Calu3 (cell line): ENCODE measurements at regions not wholly inside any gene's neighbourhood (a gene's known extent, or its start where the extent isn't known, plus 50 kb on each side); places are given as distances from the start of the nearest gene placed in this dataset.
"Not testable (repeated sequence)": the region's sequence is repeated elsewhere in the genome, so short reads cannot be mapped to it uniquely, and the experiment has no call there.

Experiments
- BruUV-seq: library from RNA; stranded (reverse); fragments of 400-500 nt; replicated peaks from 2 replicates; lab custom pipeline; 2021; lab: Mats Ljungman, UMichigan
- CTCF ChIA-PET: fragments of 300-600 bp; sonication (Branson Sonifier 250); formaldehyde crosslinking; loops from one replicate; lab custom pipeline; 2022; ENCODE audit warnings: antibody characterized with exemption; lab: Charles Lee
- DNase-seq: peaks from one replicate; pipeline ENCODE4 v3.0.0; 2022
- H3K27ac Mint-ChIP-seq: one replicate; pipeline ENCODE4 v1.8.0; 2022; ENCODE audit warnings: mixed read lengths; ENCODE audit not compliant: unreplicated experiment
- H3K27me3 Mint-ChIP-seq: one replicate; pipeline ENCODE4 v1.8.0; 2022; ENCODE audit warnings: mixed read lengths; ENCODE audit not compliant: unreplicated experiment
- H3K36me3 Mint-ChIP-seq: one replicate; pipeline ENCODE4 v1.8.0; 2022; ENCODE audit warnings: mild to moderate bottlenecking, moderate library complexity, mixed read lengths; ENCODE audit not compliant: insufficient read depth, unreplicated experiment
- H3K4me1 Mint-ChIP-seq: one replicate; pipeline ENCODE4 v1.8.0; 2022; ENCODE audit warnings: mild to moderate bottlenecking, low read depth, mixed read lengths; ENCODE audit not compliant: unreplicated experiment
- H3K4me3 Mint-ChIP-seq: one replicate; pipeline ENCODE4 v1.8.0; 2022; ENCODE audit warnings: mild to moderate bottlenecking, low read depth, moderate library complexity, mixed read lengths; ENCODE audit not compliant: unreplicated experiment
- H3K9me3 Mint-ChIP-seq: one replicate; pipeline ENCODE4 v1.8.0; 2022; ENCODE audit warnings: low read depth, mixed read lengths; ENCODE audit not compliant: unreplicated experiment
- intact Hi-C: fragments of 100-400 bp; cut with micrococcal nuclease; formaldehyde crosslinking; loops from one replicate; pipeline ENCODE4 v1.10.0; 2022; ENCODE audit not compliant: unreplicated experiment
- TF ChIP-seq, protein P1 (sequence below): fragments of 200-600 bp; IDR thresholded peaks from one replicate; pipeline ENCODE4 v1.8.0; 2022; ENCODE audit warnings: antibody characterized with exemption; ENCODE audit not compliant: unreplicated experiment

- intact Hi-C loops, result no loop called here
- no peaks in the 10 kb centered on the region for H3K36me3 Mint-ChIP-seq
- TF ChIP-seq, protein P1, sequence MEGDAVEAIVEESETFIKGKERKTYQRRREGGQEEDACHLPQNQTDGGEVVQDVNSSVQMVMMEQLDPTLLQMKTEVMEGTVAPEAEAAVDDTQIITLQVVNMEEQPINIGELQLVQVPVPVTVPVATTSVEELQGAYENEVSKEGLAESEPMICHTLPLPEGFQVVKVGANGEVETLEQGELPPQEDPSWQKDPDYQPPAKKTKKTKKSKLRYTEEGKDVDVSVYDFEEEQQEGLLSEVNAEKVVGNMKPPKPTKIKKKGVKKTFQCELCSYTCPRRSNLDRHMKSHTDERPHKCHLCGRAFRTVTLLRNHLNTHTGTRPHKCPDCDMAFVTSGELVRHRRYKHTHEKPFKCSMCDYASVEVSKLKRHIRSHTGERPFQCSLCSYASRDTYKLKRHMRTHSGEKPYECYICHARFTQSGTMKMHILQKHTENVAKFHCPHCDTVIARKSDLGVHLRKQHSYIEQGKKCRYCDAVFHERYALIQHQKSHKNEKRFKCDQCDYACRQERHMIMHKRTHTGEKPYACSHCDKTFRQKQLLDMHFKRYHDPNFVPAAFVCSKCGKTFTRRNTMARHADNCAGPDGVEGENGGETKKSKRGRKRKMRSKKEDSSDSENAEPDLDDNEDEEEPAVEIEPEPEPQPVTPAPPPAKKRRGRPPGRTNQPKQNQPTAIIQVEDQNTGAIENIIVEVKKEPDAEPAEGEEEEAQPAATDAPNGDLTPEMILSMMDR, result no peak
- no peak for DNase-seq
- CTCF ChIA-PET, result no interaction called here
- no peak overlapping the region for H3K4me3 Mint-ChIP-seq
- H3K27me3 Mint-ChIP-seq, result no peaks in the 10 kb centered on the region
- H3K4me1 Mint-ChIP-seq, result no peaks in the 10 kb centered on the region
- H3K9me3 Mint-ChIP-seq, result no peaks in the 10 kb centered on the region
- no TSS peak for BruUV-seq
- no peak overlapping the region for H3K27ac Mint-ChIP-seq
Observed at GRCh38 chr3:80612366-80612765, 844.6 kb upstream of the ROBO1 start.

DNA sequence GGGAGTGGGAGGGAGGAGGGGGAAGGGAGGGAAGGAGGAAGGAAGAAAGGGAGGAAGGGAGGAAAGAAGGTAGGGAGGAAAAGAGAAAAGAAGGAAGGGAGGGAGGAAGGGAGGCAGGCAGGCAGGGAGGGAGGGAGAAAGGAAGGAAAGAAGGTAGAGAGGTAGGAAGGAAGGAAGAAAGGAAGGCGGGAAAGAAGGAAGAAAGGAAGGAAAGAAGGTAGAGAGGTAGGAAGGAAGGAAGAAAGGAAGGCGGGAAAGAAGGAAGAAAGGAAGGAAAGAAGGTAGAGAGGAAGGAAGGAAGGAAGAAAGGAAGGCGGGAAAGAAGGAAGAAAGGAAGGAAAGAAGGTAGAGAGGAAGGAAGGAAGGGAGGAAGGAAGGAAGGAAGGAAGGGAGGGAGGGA is 840.3 kb upstream of the ROBO1 start:
- DNase-seq, H3K27ac Mint-ChIP-seq, H3K27me3 Mint-ChIP-seq, H3K4me3 Mint-ChIP-seq, intact Hi-C loops, BruUV-seq, H3K36me3 Mint-ChIP-seq, CTCF ChIA-PET, H3K4me1 Mint-ChIP-seq, H3K9me3 Mint-ChIP-seq: not testable (repeated sequence)

- Mint-ChIP-seq H3K9me3 (no peaks in the 10 kb centered on the region), H3K4me3 (no peak overlapping the region), H3K27me3 (no peaks in the 10 kb centered on the region), H3K4me1 (no peaks in the 10 kb centered on the region), H3K27ac (no peak overlapping the region), H3K36me3 (no peaks in the 10 kb centered on the region)
- BruUV-seq, result no TSS peak
- intact Hi-C loops, result no loop called here
- no peak for DNase-seq
- CTCF ChIA-PET, result interaction anchor here (0.6 kb wide), 1 partner anchor 443 kb away, joined by 3 read pairs; no protein-coding TSS in a partner anchor
- TF ChIP-seq, protein P1, result no peak
Observed at GRCh38 chr3:80606073-80606472, 838.3 kb upstream of the ROBO1 start.

DNA sequence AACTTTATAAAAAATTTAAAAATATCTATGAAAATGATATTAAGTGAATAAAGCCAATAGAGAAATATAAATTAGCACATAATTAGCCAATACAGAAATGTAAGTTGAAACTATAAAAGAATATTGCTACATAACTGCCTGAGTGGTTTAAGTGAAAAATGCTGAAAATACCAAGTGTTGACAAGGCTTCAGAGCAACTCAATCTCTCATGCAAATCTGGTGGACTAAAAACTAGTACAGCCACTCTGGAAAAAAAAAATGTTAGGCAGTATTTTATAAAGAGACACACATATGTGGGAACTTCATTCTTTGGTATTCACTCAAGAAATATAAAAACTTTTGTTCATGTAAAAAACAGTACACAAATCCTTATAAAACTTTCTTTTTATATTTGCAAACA is 833.7 kb upstream of the ROBO1 start:
- H3K27ac Mint-ChIP-seq, result no peak overlapping the region
- no peaks in the 10 kb centered on the region for H3K36me3 Mint-ChIP-seq
- no peaks in the 10 kb centered on the region for H3K27me3 Mint-ChIP-seq
- BruUV-seq, result no TSS peak
- TF ChIP-seq, protein P1, result no peak
- intact Hi-C loops, result no loop called here
- H3K9me3 Mint-ChIP-seq, result no peaks in the 10 kb centered on the region
- no peak for DNase-seq
- no peaks in the 10 kb centered on the region for H3K4me1 Mint-ChIP-seq
- CTCF ChIA-PET, result no interaction called here
- no peak overlapping the region for H3K4me3 Mint-ChIP-seq

DNA sequence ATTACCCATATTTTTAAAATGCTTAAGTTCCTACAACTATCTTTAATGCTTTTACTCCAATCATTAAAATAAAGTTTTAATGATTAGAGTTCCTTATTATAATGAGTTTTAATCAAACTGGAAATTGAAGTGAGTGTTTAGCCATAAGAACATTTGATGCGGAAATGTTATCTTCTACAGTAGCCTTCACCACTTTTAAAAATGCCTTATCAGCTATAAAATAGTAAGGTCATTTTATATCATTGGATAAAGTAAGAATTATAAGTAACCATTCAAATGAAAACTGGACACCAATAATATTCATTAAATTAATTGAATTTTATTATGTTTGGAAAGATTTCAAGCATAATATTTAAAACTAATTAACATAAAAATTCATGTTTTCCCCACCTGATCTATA is 825.0 kb upstream of the ROBO1 start:
- BruUV-seq, result no TSS peak
- TF ChIP-seq, protein P1, result no peak
- no peaks in the 10 kb centered on the region for H3K9me3 Mint-ChIP-seq
- no peak overlapping the region for H3K4me3 Mint-ChIP-seq
- CTCF ChIA-PET, result no interaction called here
- no peaks in the 10 kb centered on the region for H3K4me1 Mint-ChIP-seq
- DNase-seq, result no peak
- H3K27me3 Mint-ChIP-seq, result no peaks in the 10 kb centered on the region
- no peak overlapping the region for H3K27ac Mint-ChIP-seq
- intact Hi-C loops, result no loop called here
- no peaks in the 10 kb centered on the region for H3K36me3 Mint-ChIP-seq
